Upper lobe of right lung (tissue), 1 donor: ENCODE measurements at regions not wholly inside any gene's neighbourhood (a gene's known extent, or its start where the extent isn't known, plus 50 kb on each side); places are given as distances from the start of the nearest gene placed in this dataset.

Source experiments
- ATAC-seq: fragments of 200-7000 bp; cut with Tn5 transposase; one replicate; pipeline ENCODE4 v1.9.1; 2020; ENCODE audit warnings: mild to moderate bottlenecking, moderate library complexity
- DNase-seq: peaks from one replicate; pipeline ENCODE4 v3.0.0-alpha.2; 2020
- H3K27ac ChIP-seq: fragments of 200-600 bp; one replicate; pipeline ENCODE4 v1.8.0; 2022
- H3K27me3 ChIP-seq: fragments of 200-600 bp; one replicate; pipeline ENCODE4 v1.8.0; 2022; ENCODE audit warnings: mild to moderate bottlenecking
- H3K36me3 ChIP-seq: fragments of 200-600 bp; one replicate; pipeline ENCODE4 v1.8.0; 2022
- H3K4me1 ChIP-seq: fragments of 200-600 bp; one replicate; pipeline ENCODE4 v1.8.0; 2022
- H3K4me3 ChIP-seq: fragments of 200-600 bp; one replicate; pipeline ENCODE4 v1.8.0; 2022; ENCODE audit warnings: mild to moderate bottlenecking
- H3K9me3 ChIP-seq: fragments of 200-600 bp; one replicate; pipeline ENCODE4 v1.8.0; 2022
- intact Hi-C: fragments of 100-400 bp; cut with DNase I; formaldehyde crosslinking; loops from one replicate; pipeline ENCODE4 v1.11.0; 2022
- TF ChIP-seq, protein P1 (sequence below): fragments of 200-600 bp; IDR thresholded peaks from one replicate; pipeline ENCODE4 v1.8.0; 2022; ENCODE audit warnings: antibody characterized with exemption
- donor health status: DM: no; HTN: yes; CAD: no; lungs with severe emphysema.

DNA sequence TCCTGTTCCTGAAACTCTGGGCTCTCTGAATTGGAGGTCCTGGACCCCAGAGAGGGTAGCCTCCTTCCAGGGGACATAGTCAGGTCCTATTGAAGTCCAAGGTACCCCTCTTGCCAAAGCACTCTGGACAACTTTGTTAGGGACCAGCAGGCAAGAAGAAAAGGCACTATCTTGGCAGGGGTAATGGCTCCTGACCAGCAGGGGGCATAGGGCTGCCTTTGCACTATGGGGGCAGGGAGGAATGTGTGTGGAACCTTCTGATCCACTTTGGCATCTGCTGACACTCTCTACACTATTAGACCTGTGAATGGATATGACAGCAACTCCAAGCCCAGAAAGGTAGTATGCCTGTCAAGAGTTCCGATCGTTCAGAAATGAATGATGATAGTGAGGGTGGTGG, 179.0 kb upstream of the CD180 start:
- H3K4me3 ChIP-seq = no peak overlapping the region
- H3K36me3 ChIP-seq = no peaks in the 10 kb centered on the region
- H3K9me3 ChIP-seq = no peaks in the 10 kb centered on the region
- TF ChIP-seq, protein P1, sequence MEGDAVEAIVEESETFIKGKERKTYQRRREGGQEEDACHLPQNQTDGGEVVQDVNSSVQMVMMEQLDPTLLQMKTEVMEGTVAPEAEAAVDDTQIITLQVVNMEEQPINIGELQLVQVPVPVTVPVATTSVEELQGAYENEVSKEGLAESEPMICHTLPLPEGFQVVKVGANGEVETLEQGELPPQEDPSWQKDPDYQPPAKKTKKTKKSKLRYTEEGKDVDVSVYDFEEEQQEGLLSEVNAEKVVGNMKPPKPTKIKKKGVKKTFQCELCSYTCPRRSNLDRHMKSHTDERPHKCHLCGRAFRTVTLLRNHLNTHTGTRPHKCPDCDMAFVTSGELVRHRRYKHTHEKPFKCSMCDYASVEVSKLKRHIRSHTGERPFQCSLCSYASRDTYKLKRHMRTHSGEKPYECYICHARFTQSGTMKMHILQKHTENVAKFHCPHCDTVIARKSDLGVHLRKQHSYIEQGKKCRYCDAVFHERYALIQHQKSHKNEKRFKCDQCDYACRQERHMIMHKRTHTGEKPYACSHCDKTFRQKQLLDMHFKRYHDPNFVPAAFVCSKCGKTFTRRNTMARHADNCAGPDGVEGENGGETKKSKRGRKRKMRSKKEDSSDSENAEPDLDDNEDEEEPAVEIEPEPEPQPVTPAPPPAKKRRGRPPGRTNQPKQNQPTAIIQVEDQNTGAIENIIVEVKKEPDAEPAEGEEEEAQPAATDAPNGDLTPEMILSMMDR = no peak
- H3K27ac ChIP-seq = no peak overlapping the region
- DNase-seq (no peak), ATAC-seq (no peak)
- intact Hi-C loops = no loop called here
- H3K4me1 ChIP-seq = no peaks in the 10 kb centered on the region
- no peaks in the 10 kb centered on the region for H3K27me3 ChIP-seq

GRCh38 chr5:67374378-67374777, 177.8 kb upstream of the CD180 start:
- no peak for ATAC-seq
- Histone ChIP-seq H3K4me3 (no peak overlapping the region), H3K4me1 (no peaks in the 10 kb centered on the region), H3K27me3 (no peaks in the 10 kb centered on the region), H3K27ac (no peak overlapping the region), H3K36me3 (no peaks in the 10 kb centered on the region), H3K9me3 (no peaks in the 10 kb centered on the region)
- intact Hi-C loops = no loop called here
- no peak for DNase-seq
- TF ChIP-seq, protein P1 = no peak

DNA sequence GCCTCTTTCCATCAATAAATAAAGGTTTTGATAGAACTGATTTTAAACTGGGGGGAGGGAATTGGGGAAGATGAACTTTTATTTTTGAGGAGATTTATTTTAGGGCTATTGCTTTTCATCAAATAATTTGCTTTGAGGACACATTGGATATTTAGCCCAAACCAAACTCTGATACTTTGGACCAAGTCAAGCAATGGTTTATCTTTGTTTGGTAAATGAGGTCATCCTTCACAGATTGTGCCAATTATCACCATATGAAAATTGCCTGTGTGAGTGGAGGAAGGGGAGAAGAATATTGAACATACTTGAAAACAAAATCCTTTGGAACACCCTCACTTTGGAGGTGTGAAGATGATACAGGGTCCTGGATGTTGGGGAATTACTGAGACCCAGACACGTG, 176.9 kb upstream of the CD180 start:
- Histone ChIP-seq H3K27me3 (no peaks in the 10 kb centered on the region), H3K27ac (no peak overlapping the region), H3K4me3 (no peak overlapping the region), H3K4me1 (no peaks in the 10 kb centered on the region), H3K9me3 (no peaks in the 10 kb centered on the region), H3K36me3 (no peaks in the 10 kb centered on the region)
- intact Hi-C loops = no loop called here
- TF ChIP-seq, protein P1 = no peak
- ATAC-seq = no peak
- no peak for DNase-seq

GRCh38 chr5:67372887-67373286, 176.3 kb upstream of the CD180 start:
- Histone ChIP-seq H3K27me3 (no peaks in the 10 kb centered on the region), H3K27ac (no peak overlapping the region), H3K4me1 (no peaks in the 10 kb centered on the region), H3K9me3 (no peaks in the 10 kb centered on the region), H3K4me3 (no peak overlapping the region), H3K36me3 (no peaks in the 10 kb centered on the region)
- DNase-seq (no peak), ATAC-seq (no peak)
- TF ChIP-seq, protein P1 = no peak
- intact Hi-C loops = no loop called here

- intact Hi-C loops = no loop called here
Measured at GRCh38 chr5:67371924-67372323, 175.3 kb upstream of the CD180 start.

More at GRCh38 chr5:67371924-67372323, 175.3 kb upstream of the CD180 start:
- DNase-seq (no peak), ATAC-seq (no peak)
- Histone ChIP-seq H3K4me3 (no peak overlapping the region), H3K27ac (no peak overlapping the region), H3K36me3 (no peaks in the 10 kb centered on the region), H3K4me1 (no peaks in the 10 kb centered on the region), H3K9me3 (no peaks in the 10 kb centered on the region), H3K27me3 (no peaks in the 10 kb centered on the region)
- TF ChIP-seq, protein P1 = no peak
